ENCODE measurements at regions not wholly inside any gene's neighbourhood (a gene's known extent, or its start where the extent isn't known, plus 50 kb on each side); places are given as distances from the start of the nearest gene placed in this dataset.

GRCh38 chr1:8094481-8095241 is 68.6 kb upstream of the ERRFI1 start (continued):
- TF ChIP-seq IRF1 (CRISPR knock-in tag; IDR thresholded peaks at IDR 0.05; ENCODE audit: low read depth) (no peak), ATF1 (CRISPR knock-in tag; IDR thresholded peaks at IDR 0.05) (no peak), ZSCAN5A (CRISPR knock-in tag; IDR thresholded peaks at IDR 0.05; ENCODE audit: borderline replicate concordance) (no peak), POLR2A (IDR thresholded peaks at IDR 0.05; ENCODE audit: insufficient read depth in 1 of 2, low read depth in 2 of 2, low read length in 2 of 2) (peak in 1 of 2 experiments; percentile 39; a peak in 1 of 4 replicates), ZNF17 (CRISPR knock-in tag; IDR thresholded peaks at IDR 0.05) (no peak), USF2 (IDR thresholded peaks at IDR 0.05; ENCODE audit: low read depth, low read length) (no peak), USF2 (CRISPR knock-in tag; IDR thresholded peaks at IDR 0.05; ENCODE audit: borderline replicate concordance) (no peak), ZBTB49 (CRISPR knock-in tag; IDR thresholded peaks at IDR 0.05; ENCODE audit: borderline replicate concordance) (no peak), ZBTB37 (CRISPR knock-in tag; IDR thresholded peaks at IDR 0.05) (no peak), KLF16 (CRISPR knock-in tag; IDR thresholded peaks at IDR 0.05) (no peak), CHD4 (IDR thresholded peaks at IDR 0.05; ENCODE audit: borderline replicate concordance, low read length) (no peak), ZFP82 (CRISPR knock-in tag; IDR thresholded peaks at IDR 0.05; ENCODE audit: borderline replicate concordance) (no peak), BATF2 (CRISPR knock-in tag; IDR thresholded peaks at IDR 0.05) (no peak), HNF1B (CRISPR knock-in tag; IDR thresholded peaks at IDR 0.05) (peak; percentile 85), PHF20 (CRISPR knock-in tag; IDR thresholded peaks at IDR 0.05) (no peak), ZNF256 (CRISPR knock-in tag; conservative IDR thresholded peaks at IDR 0.05) (0 out of 2 replicates have a peak, but pooled peaks have one; percentile 61), E2F5 (CRISPR knock-in tag; conservative IDR thresholded peaks at IDR 0.05) (no peak)
